Psoas muscle (tissue), 7 donors: ENCODE measurements at regions not wholly inside any gene's neighbourhood (a gene's known extent, or its start where the extent isn't known, plus 50 kb on each side); places are given as distances from the start of the nearest gene placed in this dataset.

ENCODE experiments used
- ATAC-seq, 4 donors: fragments of 200-7000 bp; cut with Tn5 transposase; one replicate each; pipeline ENCODE4 v1.9.1; 2020; ENCODE audit warnings: moderate library complexity in 3 of 4, mild to moderate bottlenecking in 2 of 4
- DNase-seq, 2 donors: peaks; one replicate each; pipeline ENCODE4 v3.0.0-alpha.2; 2020
- H3K27ac ChIP-seq: fragments of 200-600 bp; one replicate; pipeline ENCODE4 v1.8.0; 2022
- H3K27me3 ChIP-seq, 3 donors: fragments of 200-600 bp in 1 of 3; one replicate each; pipeline versions ENCODE4 v1.6.1 to v1.8.0; 2013 to 2022; ENCODE audit warnings: low read length in 2 of 3, mild to moderate bottlenecking in 2 of 3, moderate library complexity in 1 of 3; ENCODE audit not compliant: insufficient read depth in 3 of 3
- H3K36me3 ChIP-seq, 2 donors: fragments of 200-600 bp in 1 of 2; one replicate each; pipeline versions ENCODE4 v1.6.1 to v1.8.0; 2013 to 2022; ENCODE audit warnings: low read depth in 1 of 2, mild to moderate bottlenecking in 1 of 2, moderate library complexity in 1 of 2; ENCODE audit not compliant: insufficient read depth in 1 of 2
- H3K4me1 ChIP-seq: fragments of 200-600 bp; one replicate; pipeline ENCODE4 v1.8.0; 2022
- H3K4me3 ChIP-seq: fragments of 200-600 bp; one replicate; pipeline ENCODE4 v1.8.0; 2022; ENCODE audit warnings: mild to moderate bottlenecking
- H3K9me3 ChIP-seq: fragments of 200-600 bp; one replicate; pipeline ENCODE4 v1.8.0; 2022
- CTCF ChIP-seq: fragments of 200-600 bp; IDR thresholded peaks from one replicate; pipeline ENCODE4 v1.8.0; 2022; ENCODE audit warnings: antibody characterized with exemption
- WGBS, 3 donors: extraction: QIAGEN DNeasy Blood & Tissue Kit; methylation state at CpG; one replicate each; pipeline versions ENCODE4 v1.1.6 to v1.1.7; 2013; 5-methylcytosine and 5-hydroxymethylcytosine counted together
- intact Hi-C, 2 donors: fragments of 100-400 bp; cut with DNase I; formaldehyde crosslinking; loops; one replicate each; pipeline versions ENCODE4 v1.11.0 to v1.14.2; 2022
- donor health status: healthy with polysubstance abuse.
- donor health status: DM: no; HTN: no; CAD: no; lungs with moderate emphysema.
- donor health status: Bipolar disorder and iron deficiency.
- donor health status: healthy.
- donor health status: DM: yes; HTN: yes; CAD: no.
- donor health status: DM: no; HTN: no; CAD: no.
- donor health status: DM: yes; HTN: yes; CAD: no.

GRCh38 chr2:7773362-7774360 is 856.4 kb downstream of the RNF144A start:
- H3K36me3 ChIP-seq, result no peaks in the 10 kb centered on the region
- ATAC-seq (no peak), DNase-seq (no peak)
- intact Hi-C loops, result no loop called here
- H3K9me3 ChIP-seq, result no peaks in the 10 kb centered on the region
- no peak overlapping the region for H3K27ac ChIP-seq
- H3K4me3 ChIP-seq, result no peak overlapping the region
- H3K27me3 ChIP-seq, result no peaks in the 10 kb centered on the region
- WGBS, 3 donors, result 65 to 72% (median 67%) methylated on average over 12 of the region's 12 CpGs
- H3K4me1 ChIP-seq, result no peaks in the 10 kb centered on the region
- TF ChIP-seq CTCF, result no peak

- 69 to 74% (median 73%) methylated on average over 3 of the region's 3 CpGs for WGBS, 3 donors
- ATAC-seq (no peak), DNase-seq (no peak)
- Histone ChIP-seq H3K27me3 (no peaks in the 10 kb centered on the region), H3K9me3 (no peaks in the 10 kb centered on the region), H3K36me3 (no peaks in the 10 kb centered on the region), H3K4me1 (no peaks in the 10 kb centered on the region), H3K27ac (no peak overlapping the region), H3K4me3 (no peak overlapping the region)
- intact Hi-C loops, result no loop called here
- no peak for TF ChIP-seq CTCF
Measured at GRCh38 chr2:7774481-7774880, 857.3 kb downstream of the RNF144A start.

GRCh38 chr2:7777668-7778067 is 860.5 kb downstream of the RNF144A start:
- ATAC-seq (no peak), DNase-seq (no peak)
- Histone ChIP-seq H3K27ac (no peak overlapping the region), H3K27me3 (no peaks in the 10 kb centered on the region), H3K4me3 (no peak overlapping the region), H3K36me3 (no peaks in the 10 kb centered on the region), H3K4me1 (no peaks in the 10 kb centered on the region), H3K9me3 (no peaks in the 10 kb centered on the region)
- intact Hi-C loops, result no loop called here
- TF ChIP-seq CTCF, result no peak
- 74 to 77% (median 74%) methylated on average over 3 of the region's 3 CpGs for WGBS, 3 donors

GRCh38 chr2:7780321-7780720 is 863.1 kb downstream of the RNF144A start:
- 58 to 79% (median 65%) methylated on average over 5 of the region's 5 CpGs for WGBS, 3 donors

More at GRCh38 chr2:7780321-7780720, 863.1 kb downstream of the RNF144A start:
- no peak for ATAC-seq
- Histone ChIP-seq H3K36me3 (no peaks in the 10 kb centered on the region), H3K4me1 (no peaks in the 10 kb centered on the region), H3K27me3 (no peaks in the 10 kb centered on the region), H3K4me3 (no peak overlapping the region), H3K27ac (no peak overlapping the region), H3K9me3 (no peaks in the 10 kb centered on the region)
- intact Hi-C loops, result no loop called here
- no peak for DNase-seq
- no peak for TF ChIP-seq CTCF
